Thyroid gland (tissue), 4 donors: ENCODE measurements at regions not wholly inside any gene's neighbourhood (a gene's known extent, or its start where the extent isn't known, plus 50 kb on each side); places are given as distances from the start of the nearest gene placed in this dataset.

ENCODE experiments used
- DNase-seq, 2 donors: peaks; one replicate each; pipeline ENCODE4 v3.0.0-alpha.2; 2019
- H3K27ac ChIP-seq, 3 donors: fragments of 200-600 bp; sonication (generic); 1 replicate in 2 of 3; 2 replicates in 1 of 3; pipeline ENCODE4 v1.5.1; 2016 to 2019; ENCODE audit warnings: mild to moderate bottlenecking in 1 of 3, moderate library complexity in 1 of 3
- H3K27me3 ChIP-seq: fragments of 200-600 bp; sonication (generic); one replicate; pipeline ENCODE4 v1.5.1; 2019
- H3K36me3 ChIP-seq, 2 donors: fragments of 200-600 bp; sonication (generic); one replicate each; pipeline ENCODE4 v1.5.1; 2016 to 2019
- H3K4me1 ChIP-seq, 2 donors: fragments of 200-600 bp; sonication (generic); one replicate each; pipeline ENCODE4 v1.5.1; 2017 to 2019
- H3K4me3 ChIP-seq, 3 donors: fragments of 200-600 bp; sonication (generic); replicated peaks in 1 of 3; 1 replicate in 2 of 3; 2 replicates in 1 of 3; pipeline ENCODE4 v1.5.1; 2016; ENCODE audit warnings: mild to moderate bottlenecking in 1 of 3
- H3K9me3 ChIP-seq: fragments of 200-600 bp; sonication (generic); one replicate; pipeline ENCODE4 v1.5.1; 2017
- CTCF ChIP-seq, 6 experiments: fragments of 200-600 bp in 3 of 6; fragments of 450-650 bp in 3 of 6; sonication (generic) in 3 of 6; IDR thresholded peaks; one replicate each; pipeline ENCODE4 v1.5.1; 2016 to 2019; ENCODE audit warnings: antibody characterized with exemption in 6 of 6, mild to moderate bottlenecking in 2 of 6, inconsistent platforms in 1 of 6, moderate library complexity in 1 of 6
- POLR2A ChIP-seq, 2 donors: fragments of 450-650 bp; IDR thresholded peaks; one replicate each; pipeline ENCODE4 v1.6.1; 2017; ENCODE audit warnings: antibody characterized with exemption in 2 of 2, mild to moderate bottlenecking in 2 of 2, moderate library complexity in 1 of 2
- WGBS, 2 donors: methylation state at CpG; one replicate each; pipeline ENCODE4 v1.1.5; 2017; 5-methylcytosine and 5-hydroxymethylcytosine counted together
- intact Hi-C: fragments of 100-400 bp; cut with DNase I; formaldehyde crosslinking; loops from one replicate; pipeline ENCODE4 v1.15.1; 2023

GRCh38 chr4:33914386-33914785 is 2329.9 kb downstream of the ARAP2 start:
- Histone ChIP-seq H3K36me3 (no peaks in the 10 kb centered on the region), H3K4me1 (peaks cover 0 to 4% of the 10 kb centered on the region in 2 donors), H3K27me3 (no peaks in the 10 kb centered on the region), H3K4me3 (no peak overlapping the region), H3K9me3 (no peaks in the 10 kb centered on the region), H3K27ac (no peak overlapping the region)
- DNase-seq = no peak
- TF ChIP-seq POLR2A (IDR thresholded peaks at IDR 0.05) (no peak), CTCF (IDR thresholded peaks at IDR 0.05) (no peak)
- intact Hi-C loops = no loop called here
- WGBS, 2 donors = 71 to 81% methylated on average over 2 of the region's 2 CpGs

- Histone ChIP-seq H3K27ac (no peak overlapping the region), H3K4me3 (no peak overlapping the region), H3K27me3 (no peaks in the 10 kb centered on the region), H3K9me3 (no peaks in the 10 kb centered on the region), H3K4me1 (no peaks in the 10 kb centered on the region), H3K36me3 (no peaks in the 10 kb centered on the region)
- intact Hi-C loops = no loop called here
- no peak for TF ChIP-seq CTCF (IDR thresholded peaks at IDR 0.05)
- TF ChIP-seq POLR2A (IDR thresholded peaks at IDR 0.05) = no peak
- DNase-seq = no peak
- WGBS, 2 donors = 88 to 100% methylated on average over 1 of the region's 1 CpG
These were observed 2320.8 kb downstream of the ARAP2 start for GRCh38 chr4:33923469-33923868.

- Histone ChIP-seq H3K9me3 (no peaks in the 10 kb centered on the region), H3K27ac (peak overlapping the region in 1 of 3 donors; percentile 19), H3K36me3 (no peaks in the 10 kb centered on the region), H3K4me1 (no peaks in the 10 kb centered on the region), H3K4me3 (no peak overlapping the region), H3K27me3 (no peaks in the 10 kb centered on the region)
- WGBS, 2 donors = 22 to 37% methylated on average over 7 of the region's 7 CpGs
- TF ChIP-seq CTCF (IDR thresholded peaks at IDR 0.05) (no peak), POLR2A (IDR thresholded peaks at IDR 0.05) (no peak)
- DNase-seq = peak; percentile 51 to 65
- intact Hi-C loops = no loop called here
These were observed 2320.1 kb downstream of the ARAP2 start for GRCh38 chr4:33924239-33924638.

GRCh38 chr4:33924811-33925210 is 2319.5 kb downstream of the ARAP2 start:
- Histone ChIP-seq H3K9me3 (no peaks in the 10 kb centered on the region), H3K36me3 (no peaks in the 10 kb centered on the region), H3K27ac (peak overlapping the region in 1 of 3 donors; percentile 19), H3K4me1 (no peaks in the 10 kb centered on the region), H3K27me3 (no peaks in the 10 kb centered on the region), H3K4me3 (no peak overlapping the region)
- intact Hi-C loops = no loop called here
- WGBS, 2 donors = 72 to 85% methylated on average over 1 of the region's 1 CpG
- no peak for TF ChIP-seq POLR2A (IDR thresholded peaks at IDR 0.05)
- TF ChIP-seq CTCF (IDR thresholded peaks at IDR 0.05) = no peak
- DNase-seq = no peak

- TF ChIP-seq POLR2A (IDR thresholded peaks at IDR 0.05) = no peak
- TF ChIP-seq CTCF (IDR thresholded peaks at IDR 0.05) = no peak
- DNase-seq = no peak
- Histone ChIP-seq H3K4me1 (no peaks in the 10 kb centered on the region), H3K36me3 (no peaks in the 10 kb centered on the region), H3K27me3 (no peaks in the 10 kb centered on the region), H3K4me3 (no peak overlapping the region), H3K9me3 (no peaks in the 10 kb centered on the region), H3K27ac (no peak overlapping the region)
- intact Hi-C loops = no loop called here
- WGBS, 2 donors = 70 to 73% methylated on average over 1 of the region's 1 CpG
These were observed 2313.8 kb downstream of the ARAP2 start for GRCh38 chr4:33930497-33930896.
